ENCODE measurements at regions not wholly inside any gene's neighbourhood (a gene's known extent, or its start where the extent isn't known, plus 50 kb on each side); places are given as distances from the start of the nearest gene placed in this dataset.
A peak's percentile ranks its signal among the peaks of the same experiment; 100 is the strongest.

GRCh38 chr20:61055180-61056010 lies 196.7 kb upstream of the CDH4 start:
- peak; percentile 20 for DNase-seq (ENCODE audit: low read depth)
- TF ChIP-seq, protein P1, sequence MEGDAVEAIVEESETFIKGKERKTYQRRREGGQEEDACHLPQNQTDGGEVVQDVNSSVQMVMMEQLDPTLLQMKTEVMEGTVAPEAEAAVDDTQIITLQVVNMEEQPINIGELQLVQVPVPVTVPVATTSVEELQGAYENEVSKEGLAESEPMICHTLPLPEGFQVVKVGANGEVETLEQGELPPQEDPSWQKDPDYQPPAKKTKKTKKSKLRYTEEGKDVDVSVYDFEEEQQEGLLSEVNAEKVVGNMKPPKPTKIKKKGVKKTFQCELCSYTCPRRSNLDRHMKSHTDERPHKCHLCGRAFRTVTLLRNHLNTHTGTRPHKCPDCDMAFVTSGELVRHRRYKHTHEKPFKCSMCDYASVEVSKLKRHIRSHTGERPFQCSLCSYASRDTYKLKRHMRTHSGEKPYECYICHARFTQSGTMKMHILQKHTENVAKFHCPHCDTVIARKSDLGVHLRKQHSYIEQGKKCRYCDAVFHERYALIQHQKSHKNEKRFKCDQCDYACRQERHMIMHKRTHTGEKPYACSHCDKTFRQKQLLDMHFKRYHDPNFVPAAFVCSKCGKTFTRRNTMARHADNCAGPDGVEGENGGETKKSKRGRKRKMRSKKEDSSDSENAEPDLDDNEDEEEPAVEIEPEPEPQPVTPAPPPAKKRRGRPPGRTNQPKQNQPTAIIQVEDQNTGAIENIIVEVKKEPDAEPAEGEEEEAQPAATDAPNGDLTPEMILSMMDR (conservative IDR thresholded peaks at IDR 0.05; ENCODE audit: control insufficient read depth, insufficient read depth, low read depth, low read length) = no peak

DNA sequence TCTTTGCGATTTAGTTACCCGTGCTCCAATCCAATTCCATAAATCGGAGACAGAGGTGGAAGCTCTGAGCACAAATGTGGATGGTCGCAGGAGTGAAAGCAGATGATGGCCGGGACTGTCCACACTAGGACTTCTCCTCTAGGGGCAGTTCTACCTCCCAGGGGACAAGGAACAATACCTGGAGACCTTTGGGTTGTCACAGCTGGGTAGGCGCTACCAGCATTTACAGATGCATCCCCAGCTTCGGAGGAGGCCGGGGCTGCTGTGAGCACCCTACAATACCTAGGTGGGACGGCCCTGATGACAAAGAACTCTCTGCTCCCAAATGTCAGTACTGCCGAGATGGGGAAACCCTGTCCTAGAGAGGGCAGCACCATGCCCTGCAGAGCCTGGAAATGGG lies 195.9 kb upstream of the CDH4 start:
- TF ChIP-seq, protein P1 (conservative IDR thresholded peaks at IDR 0.05; ENCODE audit: control insufficient read depth, insufficient read depth, low read depth, low read length) = no peak
- no peak overlapping the region for H3K4me3 ChIP-seq (ENCODE audit: control insufficient read depth, low read depth, low read length)
- DNase-seq (ENCODE audit: low read depth) = no peak

More at GRCh38 chr20:61055180-61056010, 196.7 kb upstream of the CDH4 start:
- H3K4me3 ChIP-seq (ENCODE audit: control insufficient read depth, low read depth, low read length) = no peak overlapping the region

DNA sequence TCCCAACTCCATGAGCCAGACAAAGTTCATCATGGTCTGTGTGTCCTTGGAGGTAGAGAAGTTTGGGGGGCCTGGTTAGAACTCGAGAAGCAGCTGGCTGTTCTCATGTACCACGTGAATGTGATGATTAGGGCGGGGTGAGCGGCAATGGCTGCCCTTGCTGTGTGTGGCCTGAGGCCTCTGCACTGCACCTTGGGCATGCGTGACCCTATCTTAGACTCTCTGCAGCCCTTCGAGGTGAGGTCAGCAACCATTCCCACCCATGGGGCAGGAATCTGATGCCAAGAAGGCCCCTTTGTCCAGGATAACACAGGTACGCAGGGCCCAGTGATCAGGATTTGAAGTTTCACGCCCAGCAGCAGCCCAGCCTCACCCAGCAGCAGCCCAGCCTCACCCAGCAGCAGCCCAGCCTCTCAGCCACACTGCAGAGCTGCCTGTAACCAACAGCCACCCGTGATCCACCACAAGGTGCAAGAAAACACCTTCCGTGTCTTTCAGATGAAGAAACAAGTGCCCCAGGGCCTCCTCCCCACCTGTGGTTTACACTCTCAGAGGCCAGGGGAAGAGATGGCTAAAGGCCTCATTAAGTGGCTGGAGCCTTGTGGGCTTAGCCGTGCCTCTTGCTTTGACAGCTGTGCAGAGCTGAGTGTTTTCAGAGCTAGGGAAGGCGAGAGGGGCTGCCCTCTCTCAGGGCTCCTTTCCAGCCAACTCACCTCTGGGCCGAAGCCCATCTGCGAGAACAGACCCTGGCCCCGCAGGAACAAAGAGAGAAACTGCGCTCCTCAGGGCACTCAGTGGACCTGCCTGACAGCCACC lies 195.2 kb upstream of the CDH4 start:
- TF ChIP-seq, protein P1 (conservative IDR thresholded peaks at IDR 0.05; ENCODE audit: control insufficient read depth, insufficient read depth, low read depth, low read length) = no peak
- no peak for DNase-seq (ENCODE audit: low read depth)
- H3K4me3 ChIP-seq (ENCODE audit: control insufficient read depth, low read depth, low read length) = no peak overlapping the region

- TF ChIP-seq, protein P1 (conservative IDR thresholded peaks at IDR 0.05; ENCODE audit: control insufficient read depth, insufficient read depth, low read depth, low read length) = no peak
- DNase-seq (ENCODE audit: low read depth) = no peak
- no peak overlapping the region for H3K4me3 ChIP-seq (ENCODE audit: control insufficient read depth, low read depth, low read length)
Observed at GRCh38 chr20:61057443-61058121, 194.5 kb upstream of the CDH4 start.

DNA sequence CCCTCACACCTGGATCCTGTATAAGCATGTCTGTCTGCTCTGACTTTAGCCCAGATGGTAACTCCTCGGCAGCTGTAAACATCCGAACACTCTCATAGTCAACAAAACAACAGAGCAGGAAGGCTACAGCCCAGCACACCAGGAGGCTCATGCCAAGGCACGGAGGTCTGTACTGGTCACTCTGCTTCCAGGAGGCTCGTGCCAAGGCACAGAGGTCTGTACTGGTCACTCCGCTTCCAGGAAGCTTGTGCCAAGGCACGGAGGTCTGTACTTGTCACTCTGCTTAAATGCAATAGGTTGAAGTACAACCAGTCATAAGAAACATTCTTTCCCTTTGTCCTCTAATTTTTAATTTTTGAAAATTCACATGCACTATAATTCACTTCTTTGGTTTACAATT lies 190.1 kb upstream of the CDH4 start:
- TF ChIP-seq, protein P1 (conservative IDR thresholded peaks at IDR 0.05; ENCODE audit: control insufficient read depth, insufficient read depth, low read depth, low read length) = no peak
- no peak overlapping the region for H3K4me3 ChIP-seq (ENCODE audit: control insufficient read depth, low read depth, low read length)
- no peak for DNase-seq (ENCODE audit: low read depth)

GRCh38 chr20:61065853-61066252 lies 186.2 kb upstream of the CDH4 start:
- TF ChIP-seq, protein P1 (conservative IDR thresholded peaks at IDR 0.05; ENCODE audit: control insufficient read depth, insufficient read depth, low read depth, low read length) = no peak
- DNase-seq (ENCODE audit: low read depth) = no peak
- H3K4me3 ChIP-seq (ENCODE audit: control insufficient read depth, low read depth, low read length) = no peak overlapping the region

Data from fibroblast of mammary gland (primary cell).